Spinal cord (tissue), 9 donors: ENCODE measurements at regions not wholly inside any gene's neighbourhood (a gene's known extent, or its start where the extent isn't known, plus 50 kb on each side); places are given as distances from the start of the nearest gene placed in this dataset.
A peak's percentile ranks its signal among the peaks of the same experiment; 100 is the strongest.
"Not testable (repeated sequence)": the region's sequence is repeated elsewhere in the genome, so short reads cannot be mapped to it uniquely, and the experiment has no call there.

Experiments used
- DNase-seq, 6 donors: peaks; one replicate each; pipeline versions ENCODE4 v3.0.0 to v3.0.0-alpha.2; 2013 to 2015; ENCODE audit warnings: low spot score in 6 of 6, low read depth in 4 of 6
- H3K27ac ChIP-seq: one replicate; pipeline ENCODE4 v1.5.1; 2013; ENCODE audit warnings: low read depth, low read length, control low read depth
- H3K27me3 ChIP-seq: one replicate; pipeline ENCODE4 v1.6.1; 2013; ENCODE audit warnings: low read length; ENCODE audit not compliant: control insufficient read depth, insufficient read depth
- H3K36me3 ChIP-seq: one replicate; pipeline ENCODE4 v1.6.1; 2013; ENCODE audit warnings: low read length; ENCODE audit not compliant: control insufficient read depth, insufficient read depth
- H3K4me1 ChIP-seq: one replicate; pipeline ENCODE4 v1.6.1; 2013; ENCODE audit warnings: low read length; ENCODE audit not compliant: control insufficient read depth, insufficient read depth
- H3K4me3 ChIP-seq: one replicate; pipeline ENCODE4 v1.5.1; 2013; ENCODE audit warnings: low read depth, low read length, control low read depth
- H3K9me3 ChIP-seq: one replicate; pipeline ENCODE4 v1.6.1; 2013; ENCODE audit warnings: low read length; ENCODE audit not compliant: control insufficient read depth, insufficient read depth
- WGBS: methylation state at CpG from one replicate; pipeline ENCODE4 v1.1.5; 2013; ENCODE audit warnings: missing lambda C conversion rate; ENCODE audit not compliant: insufficient coverage; 5-methylcytosine and 5-hydroxymethylcytosine counted together
- donor health status: healthy.

DNA sequence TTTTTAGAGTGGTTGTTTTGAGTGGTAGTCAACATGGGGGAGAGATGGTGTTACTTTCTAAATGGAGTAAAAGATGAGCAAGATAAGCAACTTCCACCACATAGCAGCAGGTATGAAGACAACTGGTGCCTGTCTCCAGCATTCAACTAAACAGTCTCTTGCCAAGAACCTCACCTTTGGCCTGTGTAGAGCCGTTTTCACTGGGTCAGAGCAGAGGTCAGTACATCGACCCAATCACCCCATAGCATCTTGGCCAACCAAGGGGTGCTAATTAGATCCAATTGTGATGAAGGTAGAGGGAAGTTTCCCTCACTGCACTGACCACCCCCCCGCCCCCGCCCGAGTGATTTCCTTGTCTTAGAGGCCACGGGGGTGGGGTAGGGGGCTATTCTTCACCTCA, 188.2 kb downstream of the BLID start:
- H3K27me3 ChIP-seq = no peaks in the 10 kb centered on the region
- H3K9me3 ChIP-seq = no peaks in the 10 kb centered on the region
- no peak for DNase-seq
- no peak overlapping the region for H3K4me3 ChIP-seq
- no peaks in the 10 kb centered on the region for H3K36me3 ChIP-seq
- H3K27ac ChIP-seq = peak overlapping the region; percentile 91
- no CpG with 5 or more reads among the region's 6 CpGs for WGBS
- peaks cover 17% of the 10 kb centered on the region for H3K4me1 ChIP-seq

DNA sequence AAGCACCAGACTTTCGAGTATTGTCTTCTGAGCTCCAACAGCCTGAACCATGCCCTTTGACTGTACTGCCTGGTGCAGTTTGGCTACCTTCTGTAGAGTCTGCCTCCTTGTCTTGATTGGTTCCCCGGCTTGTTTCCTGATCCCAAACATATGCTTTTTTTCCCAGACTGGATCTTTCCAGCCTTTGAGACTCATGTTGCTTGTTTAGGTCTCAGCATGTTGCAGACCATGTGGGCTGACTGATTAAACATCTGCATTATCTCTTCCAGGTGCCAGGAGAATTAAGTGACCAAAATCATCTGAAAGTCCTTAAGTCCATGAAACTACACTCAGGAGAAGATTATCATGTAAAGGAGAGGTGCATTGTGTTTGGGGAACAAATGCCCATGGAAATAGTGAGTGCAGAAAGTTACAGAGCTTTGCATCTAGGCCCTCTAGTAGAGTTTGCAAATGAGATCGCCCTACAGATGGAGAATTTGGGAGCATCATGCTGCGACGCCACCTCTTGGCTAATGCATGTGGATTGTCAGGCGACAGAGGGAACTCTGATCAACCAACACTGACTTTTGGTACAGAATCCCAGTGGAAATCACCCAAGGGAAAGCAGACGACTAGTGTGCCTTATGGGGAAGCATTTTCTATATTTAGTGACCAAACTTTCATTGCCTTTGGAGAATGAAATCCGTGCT, 188.8 kb downstream of the BLID start:
- Histone ChIP-seq H3K27ac (no peak overlapping the region), H3K4me1 (peaks cover 17% of the 10 kb centered on the region), H3K4me3 (no peak overlapping the region), H3K27me3 (no peaks in the 10 kb centered on the region), H3K36me3 (no peaks in the 10 kb centered on the region), H3K9me3 (no peaks in the 10 kb centered on the region)
- 88% methylated on average over 5 of the region's 8 CpGs for WGBS
- DNase-seq = peak in 1 of 6 donors; percentile 86

DNA sequence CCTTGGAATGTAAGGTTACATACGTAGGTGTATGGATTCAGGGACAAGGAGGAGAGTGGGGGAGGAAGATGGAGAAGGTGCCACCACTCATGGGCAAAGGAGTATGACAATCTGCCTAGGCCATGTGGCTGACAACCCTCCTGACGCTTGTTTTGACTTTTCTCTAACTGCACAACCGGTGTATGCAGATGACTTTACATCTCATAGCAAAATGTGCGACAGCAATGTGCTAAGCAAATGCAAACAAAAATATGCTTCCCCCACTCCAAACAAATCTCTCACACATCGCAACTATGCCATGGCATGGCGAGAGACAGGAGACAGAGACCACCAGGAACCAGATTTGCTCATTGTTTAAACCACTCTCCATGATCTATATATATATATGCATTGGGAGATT, 191.8 kb downstream of the BLID start:
- Histone ChIP-seq H3K9me3 (no peaks in the 10 kb centered on the region), H3K27me3 (no peaks in the 10 kb centered on the region), H3K4me3 (no peak overlapping the region), H3K4me1 (peaks cover 8% of the 10 kb centered on the region), H3K27ac (no peak overlapping the region), H3K36me3 (no peaks in the 10 kb centered on the region)
- 100% methylated on average over 3 of the region's 6 CpGs for WGBS
- peak in 1 of 6 donors; percentile 78 for DNase-seq

DNA sequence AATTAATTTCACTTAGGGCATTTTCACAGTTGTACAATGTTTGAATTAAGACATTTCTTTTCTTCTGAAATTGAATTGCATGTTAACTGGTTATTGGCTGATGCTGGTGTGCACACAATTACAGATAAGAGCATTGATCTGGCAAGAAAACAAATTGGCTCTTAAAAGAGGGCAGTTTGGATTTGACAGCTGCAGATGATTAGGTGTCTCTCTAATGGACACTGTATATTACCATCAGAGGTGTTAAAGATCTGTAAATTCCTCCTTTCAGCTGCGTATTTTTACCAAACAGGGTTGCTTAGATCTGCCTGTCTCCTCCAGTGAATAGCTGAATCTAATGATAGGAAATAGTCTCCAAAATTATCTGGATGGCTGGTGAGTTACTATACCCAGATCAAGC, 198.5 kb downstream of the BLID start:
- Histone ChIP-seq H3K27me3 (no peaks in the 10 kb centered on the region), H3K27ac (no peak overlapping the region), H3K4me3 (no peak overlapping the region), H3K4me1 (no peaks in the 10 kb centered on the region), H3K9me3 (no peaks in the 10 kb centered on the region), H3K36me3 (no peaks in the 10 kb centered on the region)
- no CpG with 5 or more reads among the region's 1 CpG for WGBS
- DNase-seq = no peak

DNA sequence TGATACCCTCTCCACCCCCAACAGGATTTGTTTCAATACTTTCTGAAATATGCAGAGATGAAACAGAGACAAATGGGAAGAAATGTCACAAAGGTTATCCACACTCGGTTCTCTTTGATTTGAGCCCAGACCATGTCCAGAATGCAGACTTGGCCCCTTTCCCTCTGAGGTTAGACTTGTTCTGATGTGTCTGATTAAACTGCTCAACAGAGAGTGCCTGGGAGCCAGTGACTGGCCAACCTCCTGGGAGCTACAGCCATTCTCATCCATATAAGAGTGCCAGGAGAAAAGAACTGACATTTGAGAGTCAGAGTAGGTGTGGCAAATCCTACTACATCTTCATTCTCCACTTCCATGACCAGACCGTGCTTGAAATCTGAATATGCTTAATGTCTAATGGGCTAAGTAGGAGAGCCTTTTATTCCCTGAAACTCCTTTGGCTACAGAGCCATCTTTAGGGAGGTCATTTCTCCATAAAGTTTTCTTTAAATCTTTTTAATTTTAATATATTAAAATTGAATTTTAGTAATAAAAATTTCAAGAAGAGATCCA, 201.4 kb downstream of the BLID start:
- Histone ChIP-seq H3K9me3 (no peaks in the 10 kb centered on the region), H3K27me3 (no peaks in the 10 kb centered on the region), H3K4me3 (no peak overlapping the region), H3K4me1 (no peaks in the 10 kb centered on the region), H3K27ac (no peak overlapping the region), H3K36me3 (no peaks in the 10 kb centered on the region)
- no peak for DNase-seq
- 71% methylated on average over 1 of the region's 2 CpGs for WGBS

DNA sequence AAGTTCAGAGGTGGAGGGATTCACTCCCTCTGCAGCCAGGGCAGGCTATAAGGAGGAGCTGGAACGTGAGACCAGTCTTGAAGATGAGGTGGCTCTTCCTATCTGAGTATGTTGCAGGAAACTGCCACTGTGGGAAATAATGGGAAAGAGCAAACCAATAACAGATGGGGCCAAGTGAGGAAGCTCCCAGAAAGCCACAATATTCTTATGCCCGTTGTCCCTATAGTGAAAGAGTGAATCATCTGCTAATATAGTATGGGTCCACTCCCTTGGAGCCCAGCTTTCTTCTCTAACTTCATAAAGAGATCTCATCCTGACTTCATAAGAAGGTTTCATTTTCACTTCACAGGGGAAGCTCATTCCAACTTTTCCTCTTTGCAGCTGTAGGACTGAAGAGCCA, 206.4 kb downstream of the BLID start:
- no peak for DNase-seq
- Histone ChIP-seq H3K9me3 (no peaks in the 10 kb centered on the region), H3K27ac (no peak overlapping the region), H3K27me3 (no peaks in the 10 kb centered on the region), H3K4me3 (no peak overlapping the region), H3K4me1 (no peaks in the 10 kb centered on the region), H3K36me3 (no peaks in the 10 kb centered on the region)
- 78% methylated on average over 1 of the region's 2 CpGs for WGBS

DNA sequence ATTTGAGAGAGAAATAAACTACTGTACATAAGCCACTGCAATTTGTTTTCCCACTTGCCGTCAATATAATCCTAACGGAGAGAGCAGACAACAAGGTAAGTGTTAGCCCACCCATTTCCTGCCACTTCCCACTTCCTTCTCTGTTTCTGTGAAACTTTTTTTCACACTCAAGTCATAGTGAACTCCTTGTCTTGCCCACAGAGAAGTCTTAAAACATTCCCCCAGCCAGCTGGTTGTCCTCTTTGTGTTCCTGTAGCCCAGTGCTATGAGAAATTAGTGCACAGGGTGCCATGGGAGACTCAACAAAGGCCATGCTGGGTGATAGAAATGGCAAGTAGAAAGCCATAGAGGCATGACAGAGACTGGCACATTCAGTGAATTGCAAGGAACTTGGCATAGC, 208.6 kb downstream of the BLID start:
- Histone ChIP-seq H3K4me1 (no peaks in the 10 kb centered on the region), H3K9me3 (no peaks in the 10 kb centered on the region), H3K27ac (no peak overlapping the region), H3K36me3 (no peaks in the 10 kb centered on the region), H3K27me3 (no peaks in the 10 kb centered on the region), H3K4me3 (no peak overlapping the region)
- no peak for DNase-seq
- 92% methylated on average over 2 of the region's 2 CpGs for WGBS

DNA sequence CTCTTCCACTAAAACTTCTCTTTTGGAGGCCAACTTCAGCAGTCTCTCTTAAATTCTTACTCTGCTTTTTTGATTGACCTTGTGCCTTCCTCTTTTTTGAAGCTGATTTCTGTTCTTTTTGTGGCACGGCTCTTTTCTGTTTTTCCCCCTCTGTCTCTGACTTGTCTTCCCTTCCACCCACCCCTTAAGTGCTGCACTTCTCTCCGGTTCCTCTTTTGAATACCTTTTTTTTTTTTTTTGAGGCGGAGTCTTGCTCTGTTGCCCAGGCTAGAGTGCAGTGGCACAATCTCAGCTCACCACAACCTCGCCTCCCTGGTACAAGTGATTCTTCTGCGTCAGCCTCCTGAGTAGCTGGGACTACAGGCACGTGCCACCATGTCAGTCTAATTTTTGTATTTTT, 211.9 kb downstream of the BLID start:
- H3K36me3 ChIP-seq = no peaks in the 10 kb centered on the region
- H3K27ac ChIP-seq = no peak overlapping the region
- peaks cover 4% of the 10 kb centered on the region for H3K4me1 ChIP-seq
- DNase-seq = no peak
- 90% methylated on average over 3 of the region's 6 CpGs for WGBS
- no peaks in the 10 kb centered on the region for H3K27me3 ChIP-seq
- H3K9me3 ChIP-seq = no peaks in the 10 kb centered on the region
- H3K4me3 ChIP-seq = no peak overlapping the region

DNA sequence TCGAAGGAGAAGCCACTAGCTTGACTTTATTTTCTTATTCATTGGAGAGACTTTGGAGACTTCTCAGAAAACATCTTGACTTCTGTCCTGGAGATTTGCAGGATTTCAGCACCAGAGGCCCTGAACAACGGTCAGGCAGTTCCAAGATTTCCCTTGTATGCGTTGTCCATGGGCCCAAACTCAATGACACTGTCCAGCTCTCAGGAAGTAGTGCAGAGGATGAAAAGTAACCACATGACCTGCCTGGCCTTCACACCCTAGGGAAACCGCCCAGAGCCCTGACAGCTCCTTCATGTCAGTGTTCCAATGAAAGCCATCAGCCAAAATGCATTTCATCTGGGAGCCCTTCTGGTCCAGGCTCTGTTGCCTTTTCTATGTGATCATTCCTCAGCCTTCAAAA, 214.1 kb downstream of the BLID start:
- H3K27me3 ChIP-seq = no peaks in the 10 kb centered on the region
- H3K36me3 ChIP-seq = no peaks in the 10 kb centered on the region
- no peaks in the 10 kb centered on the region for H3K9me3 ChIP-seq
- peaks cover 4% of the 10 kb centered on the region for H3K4me1 ChIP-seq
- WGBS = 94% methylated on average over 4 of the region's 4 CpGs
- H3K27ac ChIP-seq = no peak overlapping the region
- no peak for DNase-seq
- H3K4me3 ChIP-seq = no peak overlapping the region

DNA sequence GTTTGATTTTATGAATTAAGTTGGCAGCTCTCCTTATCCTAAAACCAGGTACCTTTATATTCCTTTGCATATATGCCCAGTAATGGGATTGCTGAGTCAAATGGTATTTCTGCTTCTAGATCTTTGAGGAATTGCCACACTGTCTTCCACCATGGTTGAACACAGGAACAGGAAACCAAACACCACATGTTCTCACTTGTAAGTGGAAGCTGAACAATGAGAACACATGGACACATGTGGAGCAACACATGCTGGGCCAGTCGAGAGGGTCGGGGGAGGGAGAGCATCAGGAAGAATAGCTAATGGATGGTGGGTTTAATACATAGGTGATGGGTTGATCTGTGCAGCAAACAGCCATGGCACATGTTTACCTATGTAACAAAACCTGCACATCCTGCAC, 214.6 kb downstream of the BLID start:
- not testable (repeated sequence) for H3K27me3 ChIP-seq, H3K4me3 ChIP-seq, DNase-seq, H3K4me1 ChIP-seq, H3K9me3 ChIP-seq, H3K27ac ChIP-seq, H3K36me3 ChIP-seq
- WGBS = 20% methylated on average over 1 of the region's 2 CpGs
